DOHH2 (cell line): ENCODE measurements at regions not wholly inside any gene's neighbourhood (a gene's known extent, or its start where the extent isn't known, plus 50 kb on each side); places are given as distances from the start of the nearest gene placed in this dataset.

Source experiments
- EZH2phosphoT487 ChIP-seq: fragments of 200-600 bp; sonication (generic); IDR thresholded peaks from 2 replicates; pipeline ENCODE4 v1.6.1; 2017; ENCODE audit warnings: borderline replicate concordance, mild to moderate bottlenecking, antibody characterized with exemption, low read length, moderate library complexity, mixed read lengths
- TF ChIP-seq, protein P1 (sequence below): fragments of 200-600 bp; sonication (generic); IDR thresholded peaks from one replicate; pipeline ENCODE4 v1.5.1; 2014; ENCODE audit warnings: antibody characterized with exemption, mild to moderate bottlenecking, low read depth, low read length; ENCODE audit not compliant: poor library complexity, severe bottlenecking

DNA sequence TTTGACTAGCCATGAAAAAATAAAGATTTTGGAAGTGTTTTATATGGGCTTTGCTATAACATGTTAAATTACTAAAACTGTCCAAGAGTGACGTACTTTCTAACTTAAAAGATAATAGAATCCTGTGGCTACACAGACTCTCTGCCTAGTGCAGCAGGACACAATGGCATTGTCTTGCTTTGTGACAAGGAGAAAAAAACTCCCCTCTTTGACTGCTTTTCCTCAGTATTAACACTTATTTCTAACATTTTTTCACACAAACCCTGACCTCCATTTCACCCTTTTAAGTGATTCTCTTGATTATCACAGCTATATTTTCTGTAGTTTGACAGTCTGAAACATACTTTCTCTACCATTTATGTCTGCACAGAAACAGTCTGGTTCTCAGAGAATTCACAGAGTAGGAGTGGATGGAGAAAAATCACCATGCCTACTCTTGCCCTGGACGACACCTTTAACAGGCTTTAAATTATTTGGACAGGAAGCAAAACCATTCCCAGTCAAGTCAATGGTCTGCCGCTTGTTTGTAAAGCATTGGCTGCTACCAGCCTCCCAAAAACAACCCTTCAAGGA lies 336.3 kb upstream of the SMIM30 start:
- TF ChIP-seq, protein P1, sequence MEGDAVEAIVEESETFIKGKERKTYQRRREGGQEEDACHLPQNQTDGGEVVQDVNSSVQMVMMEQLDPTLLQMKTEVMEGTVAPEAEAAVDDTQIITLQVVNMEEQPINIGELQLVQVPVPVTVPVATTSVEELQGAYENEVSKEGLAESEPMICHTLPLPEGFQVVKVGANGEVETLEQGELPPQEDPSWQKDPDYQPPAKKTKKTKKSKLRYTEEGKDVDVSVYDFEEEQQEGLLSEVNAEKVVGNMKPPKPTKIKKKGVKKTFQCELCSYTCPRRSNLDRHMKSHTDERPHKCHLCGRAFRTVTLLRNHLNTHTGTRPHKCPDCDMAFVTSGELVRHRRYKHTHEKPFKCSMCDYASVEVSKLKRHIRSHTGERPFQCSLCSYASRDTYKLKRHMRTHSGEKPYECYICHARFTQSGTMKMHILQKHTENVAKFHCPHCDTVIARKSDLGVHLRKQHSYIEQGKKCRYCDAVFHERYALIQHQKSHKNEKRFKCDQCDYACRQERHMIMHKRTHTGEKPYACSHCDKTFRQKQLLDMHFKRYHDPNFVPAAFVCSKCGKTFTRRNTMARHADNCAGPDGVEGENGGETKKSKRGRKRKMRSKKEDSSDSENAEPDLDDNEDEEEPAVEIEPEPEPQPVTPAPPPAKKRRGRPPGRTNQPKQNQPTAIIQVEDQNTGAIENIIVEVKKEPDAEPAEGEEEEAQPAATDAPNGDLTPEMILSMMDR = no peak
- no peak for TF ChIP-seq EZH2phosphoT487
